H9 (cell line): ENCODE measurements at regions not wholly inside any gene's neighbourhood (a gene's known extent, or its start where the extent isn't known, plus 50 kb on each side); places are given as distances from the start of the nearest gene placed in this dataset.

Experiments used
- DNase-seq: peaks from one replicate; pipeline ENCODE4 v3.0.0-alpha.2; 2017
- H2AFZ ChIP-seq: one replicate; pipeline ENCODE4 v1.6.1; 2013; ENCODE audit warnings: mild to moderate bottlenecking, low read length, control low read depth, moderate library complexity
- H2AK5ac ChIP-seq: 2 replicates; pipeline ENCODE4 v1.6.1; 2013; ENCODE audit warnings: low read length, control low read depth, mixed read lengths; ENCODE audit not compliant: insufficient read length
- H2BK120ac ChIP-seq: one replicate; pipeline ENCODE4 v1.6.1; 2013; ENCODE audit warnings: low read depth, mild to moderate bottlenecking, low read length, control low read depth, inconsistent platforms; ENCODE audit not compliant: poor library complexity, severe bottlenecking
- H2BK12ac ChIP-seq: 2 replicates; pipeline ENCODE4 v1.6.1; 2013; ENCODE audit warnings: low read length, control low read depth, mixed read lengths, low read depth; ENCODE audit not compliant: insufficient read length
- H2BK15ac ChIP-seq: 2 replicates; pipeline ENCODE4 v1.6.1; 2013; ENCODE audit warnings: low read depth, low read length, control low read depth
- H2BK20ac ChIP-seq: one replicate; pipeline ENCODE4 v1.6.1; 2013; ENCODE audit warnings: low read depth, mild to moderate bottlenecking, low read length, control low read depth, inconsistent platforms; ENCODE audit not compliant: poor library complexity, severe bottlenecking
- H2BK5ac ChIP-seq: 2 replicates; pipeline ENCODE4 v1.6.1; 2013; ENCODE audit warnings: low read length, control low read depth, mixed read lengths; ENCODE audit not compliant: insufficient read length
- H3K14ac ChIP-seq: 2 replicates; pipeline ENCODE4 v1.6.1; 2013; ENCODE audit warnings: low read length, control low read depth; ENCODE audit not compliant: insufficient read depth
- H3K18ac ChIP-seq: 2 replicates; pipeline ENCODE4 v1.6.1; 2013; ENCODE audit warnings: low read depth, mild to moderate bottlenecking, mixed read lengths, low read length, control low read depth; ENCODE audit not compliant: insufficient read length
- H3K23ac ChIP-seq: 2 replicates; pipeline ENCODE4 v1.6.1; 2013; ENCODE audit warnings: low read length, control low read depth, mixed read lengths, low read depth; ENCODE audit not compliant: insufficient read length
- H3K23me2 ChIP-seq: 2 replicates; pipeline ENCODE4 v1.6.1; 2013; ENCODE audit warnings: low read depth, mild to moderate bottlenecking, mixed read lengths, low read length, control low read depth; ENCODE audit not compliant: insufficient read length, poor library complexity, severe bottlenecking
- H3K27ac ChIP-seq: 2 replicates; pipeline ENCODE4 v1.5.1; 2013; ENCODE audit warnings: low read length, control low read depth, mixed read lengths, low read depth; ENCODE audit not compliant: insufficient read length
- H3K27me3 ChIP-seq: 2 replicates; pipeline ENCODE4 v1.6.1; 2013; ENCODE audit warnings: low read length, control low read depth, inconsistent platforms; ENCODE audit not compliant: insufficient read depth
- H3K4ac ChIP-seq: 2 replicates; pipeline ENCODE4 v1.6.1; 2013; ENCODE audit warnings: low read depth, mild to moderate bottlenecking, control low read depth, inconsistent platforms, low read length, moderate library complexity
- H3K4me1 ChIP-seq: 2 replicates; pipeline ENCODE4 v1.6.1; 2013; ENCODE audit warnings: low read length, control low read depth, inconsistent platforms; ENCODE audit not compliant: insufficient read depth
- H3K4me2 ChIP-seq: 2 replicates; pipeline ENCODE4 v1.6.1; 2013; ENCODE audit warnings: low read length, control low read depth, mixed read lengths; ENCODE audit not compliant: insufficient read length, insufficient read depth
- H3K56ac ChIP-seq: 2 replicates; pipeline ENCODE4 v1.6.1; 2013; ENCODE audit warnings: low read depth, mild to moderate bottlenecking, mixed read lengths, low read length, control low read depth; ENCODE audit not compliant: insufficient read length
- H3K79me1 ChIP-seq: 2 replicates; pipeline ENCODE4 v1.6.1; 2013; ENCODE audit warnings: low read depth, mild to moderate bottlenecking, moderate library complexity, low read length, control low read depth, inconsistent platforms; ENCODE audit not compliant: insufficient read depth, poor library complexity, severe bottlenecking
- H3K79me2 ChIP-seq: 2 replicates; pipeline ENCODE4 v1.6.1; 2013; ENCODE audit warnings: low read length, control low read depth, inconsistent platforms; ENCODE audit not compliant: insufficient read depth
- H3K9ac ChIP-seq: 2 replicates; pipeline ENCODE4 v1.6.1; 2013; ENCODE audit warnings: low read length, control low read depth, mixed read lengths; ENCODE audit not compliant: insufficient read length; ENCODE audit errors: extremely low read depth
- H3K9me3 ChIP-seq: one replicate; pipeline ENCODE4 v1.6.1; 2013; ENCODE audit warnings: low read depth, low read length, inconsistent platforms; ENCODE audit not compliant: control insufficient read depth
- H3T11ph ChIP-seq: one replicate; pipeline ENCODE4 v1.6.1; 2013; ENCODE audit warnings: mild to moderate bottlenecking, low read length, control low read depth, inconsistent platforms
- H4K20me1 ChIP-seq: one replicate; pipeline ENCODE4 v1.6.1; 2013; ENCODE audit not compliant: control insufficient read depth, insufficient read length, insufficient read depth
- H4K5ac ChIP-seq: 2 replicates; pipeline ENCODE4 v1.6.1; 2013; ENCODE audit warnings: low read depth, mild to moderate bottlenecking, mixed read lengths, low read length, control low read depth; ENCODE audit not compliant: insufficient read length
- H4K8ac ChIP-seq: replicated peaks from 2 replicates; pipeline ENCODE4 v1.6.1; 2013; ENCODE audit warnings: low read length, control low read depth, mixed read lengths, low read depth; ENCODE audit not compliant: insufficient read length
- H4K91ac ChIP-seq: 2 replicates; pipeline ENCODE4 v1.6.1; 2013; ENCODE audit warnings: low read depth, mild to moderate bottlenecking, moderate library complexity, mixed read lengths, low read length, control low read depth; ENCODE audit not compliant: insufficient read length
- H3K27ac Mint-ChIP-seq, 3 experiments: 2 replicates in 2 of 3; 3 replicates in 1 of 3; pipeline ENCODE4 v1.8.0; 2020 to 2021; ENCODE audit warnings: mixed read lengths in 3 of 3, mild to moderate bottlenecking in 1 of 3, moderate library complexity in 1 of 3
- H3K27me3 Mint-ChIP-seq: 2 replicates; pipeline ENCODE4 v1.8.0; 2021; ENCODE audit warnings: low read depth, mild to moderate bottlenecking, moderate library complexity, mixed read lengths
- H3K36me3 Mint-ChIP-seq, 3 experiments: 2 replicates in 2 of 3; 3 replicates in 1 of 3; pipeline ENCODE4 v1.8.0; 2020 to 2021; ENCODE audit warnings: low read depth in 3 of 3, mixed read lengths in 3 of 3; ENCODE audit not compliant: insufficient read depth in 1 of 3
- H3K4me1 Mint-ChIP-seq, 2 experiments: 2 replicates each; pipeline ENCODE4 v1.8.0; 2020; ENCODE audit warnings: mixed read lengths in 2 of 2
- H3K4me3 Mint-ChIP-seq, 2 experiments: 2 replicates in 1 of 2; 3 replicates in 1 of 2; pipeline ENCODE4 v1.8.0; 2020 to 2021; ENCODE audit warnings: mild to moderate bottlenecking in 2 of 2, mixed read lengths in 2 of 2, moderate library complexity in 1 of 2
- H3K9me3 Mint-ChIP-seq, 2 experiments: 2 replicates in 1 of 2; 3 replicates in 1 of 2; pipeline ENCODE4 v1.8.0; 2020; ENCODE audit warnings: mild to moderate bottlenecking in 2 of 2, mixed read lengths in 2 of 2, moderate library complexity in 1 of 2
- WGBS: extraction: QIAGEN DNeasy Blood & Tissue Kit; methylation state at CpG from one replicate; pipeline ENCODE4 v1.1.7; 2013; ENCODE audit warnings: missing lambda C conversion rate, low lambda C conversion rate, mixed read lengths; ENCODE audit not compliant: insufficient read length; ENCODE audit errors: extremely low coverage; 5-methylcytosine and 5-hydroxymethylcytosine counted together
- TF ChIP-seq, protein P1 (sequence below): fragments of 200-600 bp; sonication (generic); conservative IDR thresholded peaks from 3 replicates; pipeline ENCODE4 v1.8.0; 2021; ENCODE audit warnings: antibody characterized with exemption, mild to moderate bottlenecking

DNA sequence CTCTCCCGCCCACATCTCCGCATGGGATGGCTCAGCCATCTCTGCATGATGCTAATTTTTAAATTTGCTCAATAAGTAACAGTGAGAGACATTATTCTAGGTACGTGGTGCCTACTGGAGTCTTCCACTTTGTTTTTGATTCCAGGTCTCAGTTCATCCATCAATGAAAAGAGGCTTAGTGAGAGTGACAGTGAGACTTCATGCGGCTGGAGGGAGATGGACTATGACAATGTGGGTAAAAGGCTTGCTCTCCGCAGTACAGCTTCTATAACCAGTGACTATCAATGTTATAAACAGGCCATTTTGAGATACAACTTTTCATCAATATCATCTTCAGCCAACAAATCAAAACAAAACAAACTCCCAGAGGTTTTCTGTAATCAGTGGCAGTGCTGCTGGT, 563.4 kb upstream of the MKI67 start:
- H3K18ac ChIP-seq: no peak overlapping the region
- H3K36me3 Mint-ChIP-seq: no peaks in the 10 kb centered on the region
- no peak overlapping the region for H3K23ac ChIP-seq
- H4K8ac ChIP-seq: no peak overlapping the region
- H4K91ac ChIP-seq: no peak overlapping the region
- H2AK5ac ChIP-seq: no peak overlapping the region
- H3K56ac ChIP-seq: no peak overlapping the region
- no peak overlapping the region for H3K4me2 ChIP-seq
- H3K79me2 ChIP-seq: no peaks in the 10 kb centered on the region
- H2BK20ac ChIP-seq: no peak overlapping the region
- no peaks in the 10 kb centered on the region for H3K9me3 Mint-ChIP-seq
- no peak overlapping the region for H3T11ph ChIP-seq
- no CpG with 5 or more reads among the region's 5 CpGs for WGBS
- no peak overlapping the region for H2BK5ac ChIP-seq
- no peak for DNase-seq
- H3K4me1 ChIP-seq: peaks cover 7% of the 10 kb centered on the region; the same call in 1 of the 2 replicates
- H4K5ac ChIP-seq: no peak overlapping the region
- no peak overlapping the region for H3K4ac ChIP-seq
- no peaks in the 10 kb centered on the region for H3K9me3 ChIP-seq
- H3K27me3 ChIP-seq: no peaks in the 10 kb centered on the region
- H3K4me3 Mint-ChIP-seq: no peak overlapping the region
- H3K4me1 Mint-ChIP-seq: peaks cover 28 to 32% of the 10 kb centered on the region in 2 experiments
- H3K27me3 Mint-ChIP-seq: no peaks in the 10 kb centered on the region; the same call in 1 of the 2 replicates
- H3K23me2 ChIP-seq: no peaks in the 10 kb centered on the region
- no peak overlapping the region for H2BK12ac ChIP-seq
- H3K14ac ChIP-seq: no peak overlapping the region
- no peak overlapping the region for H2BK15ac ChIP-seq
- TF ChIP-seq, protein P1, sequence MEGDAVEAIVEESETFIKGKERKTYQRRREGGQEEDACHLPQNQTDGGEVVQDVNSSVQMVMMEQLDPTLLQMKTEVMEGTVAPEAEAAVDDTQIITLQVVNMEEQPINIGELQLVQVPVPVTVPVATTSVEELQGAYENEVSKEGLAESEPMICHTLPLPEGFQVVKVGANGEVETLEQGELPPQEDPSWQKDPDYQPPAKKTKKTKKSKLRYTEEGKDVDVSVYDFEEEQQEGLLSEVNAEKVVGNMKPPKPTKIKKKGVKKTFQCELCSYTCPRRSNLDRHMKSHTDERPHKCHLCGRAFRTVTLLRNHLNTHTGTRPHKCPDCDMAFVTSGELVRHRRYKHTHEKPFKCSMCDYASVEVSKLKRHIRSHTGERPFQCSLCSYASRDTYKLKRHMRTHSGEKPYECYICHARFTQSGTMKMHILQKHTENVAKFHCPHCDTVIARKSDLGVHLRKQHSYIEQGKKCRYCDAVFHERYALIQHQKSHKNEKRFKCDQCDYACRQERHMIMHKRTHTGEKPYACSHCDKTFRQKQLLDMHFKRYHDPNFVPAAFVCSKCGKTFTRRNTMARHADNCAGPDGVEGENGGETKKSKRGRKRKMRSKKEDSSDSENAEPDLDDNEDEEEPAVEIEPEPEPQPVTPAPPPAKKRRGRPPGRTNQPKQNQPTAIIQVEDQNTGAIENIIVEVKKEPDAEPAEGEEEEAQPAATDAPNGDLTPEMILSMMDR: no peak
- H2AFZ ChIP-seq: no peak overlapping the region
- H2BK120ac ChIP-seq: no peak overlapping the region
- H4K20me1 ChIP-seq: no peaks in the 10 kb centered on the region
- no peak overlapping the region for H3K27ac ChIP-seq
- H3K27ac Mint-ChIP-seq: peak overlapping the region in 1 of 3 experiments; percentile 63; a peak in 1 of 7 replicates
- no peaks in the 10 kb centered on the region for H3K79me1 ChIP-seq
- H3K9ac ChIP-seq: no peak overlapping the region
